Endothelial cell of umbilical vein (primary cell): ENCODE measurements at regions not wholly inside any gene's neighbourhood (a gene's known extent, or its start where the extent isn't known, plus 50 kb on each side); places are given as distances from the start of the nearest gene placed in this dataset.

ENCODE experiments used
- BruUV-seq: library from RNA; stranded (reverse); fragments of 400-500 nt; replicated peaks from 2 replicates; lab custom pipeline; 2021; lab: Mats Ljungman, UMichigan
- CTCF ChIA-PET: fragments of 300-600, 350-600 bp; sonication (Branson Sonifier 250); formaldehyde crosslinking; loops from one replicate; lab custom pipeline; 2021; ENCODE audit warnings: antibody characterized with exemption, inconsistent platforms; lab: Charles Lee
- POLR2A ChIA-PET: fragments of 300-600, 350-600 bp; sonication (Branson Sonifier 250); formaldehyde crosslinking; loops from one replicate; lab custom pipeline; 2021; ENCODE audit warnings: antibody characterized with exemption, inconsistent platforms; lab: Charles Lee
- DNase-seq: peaks from one replicate; pipeline ENCODE4 v3.0.0-alpha.2; 2011; ENCODE audit warnings: low read depth, low spot score
- FAIRE-seq: peaks from 2 replicates; lab custom pipeline; 2011; peaks lifted over from hg19 to GRCh38; lab: Jason Lieb, UNC
- H2AFZ ChIP-seq: 2 replicates; pipeline ENCODE4 v1.6.0; 2012; ENCODE audit warnings: low read depth, low read length, control low read depth, inconsistent platforms
- H3K27ac ChIP-seq: 2 replicates; pipeline ENCODE4 v1.5.1; 2011; ENCODE audit warnings: low read depth, mild to moderate bottlenecking, control low read depth, low read length, moderate library complexity; ENCODE audit not compliant: insufficient read depth
- H3K27me3 ChIP-seq, 2 experiments: 2 replicates each; pipeline versions ENCODE4 v1.6.0 to v1.6.1; 2011; ENCODE audit warnings: low read length in 2 of 2, mixed read lengths in 1 of 2; ENCODE audit not compliant: control insufficient read depth in 2 of 2, insufficient read depth in 2 of 2
- H3K36me3 ChIP-seq, 2 experiments: 2 replicates in 1 of 2; 3 replicates in 1 of 2; pipeline ENCODE4 v1.5.1; 2011; ENCODE audit warnings: low read length in 2 of 2, mild to moderate bottlenecking in 1 of 2, moderate library complexity in 1 of 2; ENCODE audit not compliant: control insufficient read depth in 2 of 2, insufficient read depth in 2 of 2; ENCODE audit errors: extremely low read depth in 1 of 2
- H3K4me1 ChIP-seq: 3 replicates; pipeline ENCODE4 v1.5.1; 2011; ENCODE audit warnings: mild to moderate bottlenecking, low read length; ENCODE audit not compliant: control insufficient read depth, insufficient read depth; ENCODE audit errors: extremely low read depth
- H3K4me2 ChIP-seq: 2 replicates; pipeline ENCODE4 v1.6.1; 2011; ENCODE audit warnings: low read length, control low read depth, mixed read lengths; ENCODE audit not compliant: insufficient read depth
- H3K4me3 ChIP-seq, 3 experiments: fragments of 200-600 bp in 1 of 3; sonication (generic), shearing (Covaris generic) in 1 of 3; replicated peaks in 1 of 3; 2 replicates each; pipeline ENCODE4 v1.5.1; 2011 to 2016; ENCODE audit warnings: control low read depth in 3 of 3, low read length in 3 of 3, mild to moderate bottlenecking in 2 of 3, inconsistent platforms in 1 of 3, low read depth in 1 of 3, moderate library complexity in 1 of 3; ENCODE audit not compliant: insufficient read depth in 1 of 3
- H3K79me2 ChIP-seq: 2 replicates; pipeline ENCODE4 v1.6.0; 2012; ENCODE audit warnings: low read length, inconsistent platforms; ENCODE audit not compliant: control insufficient read depth, insufficient read depth
- H3K9ac ChIP-seq: replicated peaks from 2 replicates; pipeline ENCODE3; 2011; ENCODE audit warnings: low read length, control low read depth; ENCODE audit not compliant: insufficient read depth; ENCODE audit errors: extremely low read depth
- H3K9me1 ChIP-seq: replicated peaks from 3 replicates; pipeline ENCODE4 v1.6.0; 2011; ENCODE audit warnings: mild to moderate bottlenecking, low read length; ENCODE audit not compliant: control insufficient read depth, insufficient read depth; ENCODE audit errors: extremely low read depth
- H3K9me3 ChIP-seq: replicated peaks from 2 replicates; pipeline ENCODE4 v1.5.1; 2012; ENCODE audit warnings: low read length, inconsistent platforms; ENCODE audit not compliant: control insufficient read depth, insufficient read depth
- H4K20me1 ChIP-seq: replicated peaks from 2 replicates; pipeline ENCODE3; 2011; ENCODE audit warnings: mild to moderate bottlenecking, low read length; ENCODE audit not compliant: control insufficient read depth, insufficient read depth; ENCODE audit errors: extremely low read depth
- EZH2 ChIP-seq: IDR thresholded peaks from 2 replicates; pipeline ENCODE4 v1.6.1; 2012; ENCODE audit warnings: borderline replicate concordance, low read depth, mild to moderate bottlenecking, moderate library complexity, low read length, inconsistent platforms; ENCODE audit not compliant: severe bottlenecking
- FOS ChIP-seq: IDR thresholded peaks from 2 replicates; pipeline ENCODE4 v1.6.1; 2011; ENCODE audit warnings: mild to moderate bottlenecking, low read length, moderate library complexity, borderline replicate concordance; ENCODE audit not compliant: insufficient read depth
- GATA2 ChIP-seq: IDR thresholded peaks from 2 replicates; pipeline ENCODE4 v1.7.0; 2011; ENCODE audit warnings: low read depth, mild to moderate bottlenecking, moderate library complexity, mixed read lengths, low read length; ENCODE audit not compliant: insufficient read length, insufficient read depth
- JUN ChIP-seq: IDR thresholded peaks from 2 replicates; pipeline ENCODE4 v1.6.1; 2011; ENCODE audit warnings: borderline replicate concordance, low read depth; ENCODE audit not compliant: insufficient read length, insufficient read depth
- MYC ChIP-seq: IDR thresholded peaks from one replicate; pipeline ENCODE4 v1.6.1; 2011; ENCODE audit warnings: mild to moderate bottlenecking, low read depth, low read length
- POLR2AphosphoS5 ChIP-seq: IDR thresholded peaks from 2 replicates; pipeline ENCODE4 v1.6.1; 2012; ENCODE audit warnings: low read depth, mild to moderate bottlenecking, control low read depth, low read length, moderate library complexity; ENCODE audit not compliant: insufficient read depth
- dilution Hi-C: fragments of 300-500 bp; cut with MboI; formaldehyde crosslinking; loops from one replicate; pipeline ENCODE4 v1.15.0; 2019; ENCODE audit warnings: low sequenced_read_pairs; ENCODE audit not compliant: extremely low pct_ligation_motif_present
- intact Hi-C: fragments of 100-400 bp; cut with micrococcal nuclease; formaldehyde crosslinking; loops from one replicate; pipeline ENCODE4 v1.10.0; 2022
- TF ChIP-seq, protein P1 (sequence below), 2 donors: IDR thresholded peaks; 1 replicate in 1 of 2; 2 replicates in 1 of 2; pipeline ENCODE4 v1.5.1; 2011; ENCODE audit warnings: low read length in 2 of 2, mild to moderate bottlenecking in 2 of 2, moderate library complexity in 2 of 2, control low read depth in 1 of 2, inconsistent platforms in 1 of 2, low read depth in 1 of 2; ENCODE audit not compliant: insufficient read depth in 1 of 2; ENCODE audit errors: extremely low read depth in 1 of 2

DNA sequence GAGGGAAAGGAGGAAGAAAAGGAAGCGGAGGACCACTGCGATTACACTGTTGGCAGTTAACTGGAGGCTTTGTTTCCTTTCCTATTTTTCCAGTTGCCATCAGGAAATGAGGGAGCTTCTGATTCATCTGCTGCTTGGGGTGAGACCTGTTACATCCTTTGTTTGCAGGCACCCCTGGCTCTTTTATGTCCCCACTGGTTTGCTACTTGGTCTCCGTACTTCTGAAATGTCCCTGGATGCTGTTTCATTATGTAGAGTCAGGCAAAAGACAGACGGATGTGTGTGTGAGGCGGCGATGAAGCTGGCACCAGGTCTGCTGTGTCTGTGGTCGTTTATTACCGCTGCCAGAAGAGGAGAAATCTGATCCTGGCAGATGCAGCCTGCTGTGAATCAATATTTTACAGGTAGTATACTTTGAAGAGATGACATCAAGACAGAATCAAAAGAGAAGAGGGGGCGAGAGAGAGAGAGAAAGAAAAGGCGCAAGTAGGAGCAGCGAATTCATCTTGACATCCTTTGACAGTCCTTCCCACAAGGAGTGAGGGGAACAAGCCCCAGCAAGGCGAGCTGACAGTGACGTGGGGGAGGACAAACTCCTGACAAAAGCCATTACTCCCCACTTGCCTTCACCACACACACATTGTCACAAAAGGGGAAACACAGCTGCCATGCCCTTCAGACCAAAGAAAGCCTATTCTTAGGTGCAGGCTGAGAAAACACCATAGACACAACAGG lies 145.9 kb upstream of the FBXL4 start:
- Histone ChIP-seq H3K27ac (no peak overlapping the region), H3K9me3 (no peaks in the 10 kb centered on the region), H2AFZ (no peak overlapping the region), H4K20me1 (no peaks in the 10 kb centered on the region), H3K9me1 (no peaks in the 10 kb centered on the region), H3K9ac (no peak overlapping the region), H3K36me3 (no peaks in the 10 kb centered on the region), H3K27me3 (no peaks in the 10 kb centered on the region), H3K4me2 (no peak overlapping the region), H3K4me3 (no peak overlapping the region), H3K4me1 (no peaks in the 10 kb centered on the region), H3K79me2 (no peaks in the 10 kb centered on the region)
- CTCF ChIA-PET: no interaction called here
- FAIRE-seq: no peak
- no peak for TF ChIP-seq MYC
- TF ChIP-seq GATA2: no peak
- TF ChIP-seq POLR2AphosphoS5: no peak
- TF ChIP-seq JUN: no peak
- TF ChIP-seq, protein P1, sequence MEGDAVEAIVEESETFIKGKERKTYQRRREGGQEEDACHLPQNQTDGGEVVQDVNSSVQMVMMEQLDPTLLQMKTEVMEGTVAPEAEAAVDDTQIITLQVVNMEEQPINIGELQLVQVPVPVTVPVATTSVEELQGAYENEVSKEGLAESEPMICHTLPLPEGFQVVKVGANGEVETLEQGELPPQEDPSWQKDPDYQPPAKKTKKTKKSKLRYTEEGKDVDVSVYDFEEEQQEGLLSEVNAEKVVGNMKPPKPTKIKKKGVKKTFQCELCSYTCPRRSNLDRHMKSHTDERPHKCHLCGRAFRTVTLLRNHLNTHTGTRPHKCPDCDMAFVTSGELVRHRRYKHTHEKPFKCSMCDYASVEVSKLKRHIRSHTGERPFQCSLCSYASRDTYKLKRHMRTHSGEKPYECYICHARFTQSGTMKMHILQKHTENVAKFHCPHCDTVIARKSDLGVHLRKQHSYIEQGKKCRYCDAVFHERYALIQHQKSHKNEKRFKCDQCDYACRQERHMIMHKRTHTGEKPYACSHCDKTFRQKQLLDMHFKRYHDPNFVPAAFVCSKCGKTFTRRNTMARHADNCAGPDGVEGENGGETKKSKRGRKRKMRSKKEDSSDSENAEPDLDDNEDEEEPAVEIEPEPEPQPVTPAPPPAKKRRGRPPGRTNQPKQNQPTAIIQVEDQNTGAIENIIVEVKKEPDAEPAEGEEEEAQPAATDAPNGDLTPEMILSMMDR (IDR thresholded peaks at IDR 0.05; ENCODE audit: extremely low read depth in 1 of 2, insufficient read depth in 1 of 2, low read depth in 1 of 2, low read length in 2 of 2): no peak
- no peak for TF ChIP-seq FOS
- no peak for TF ChIP-seq EZH2
- POLR2A ChIA-PET: no interaction called here
- intact Hi-C loops (no loop called here), dilution Hi-C loops (no loop called here)
- no peak for DNase-seq
- no TSS peak for BruUV-seq
